Fibroblast of mammary gland (primary cell): ENCODE measurements at regions not wholly inside any gene's neighbourhood (a gene's known extent, or its start where the extent isn't known, plus 50 kb on each side); places are given as distances from the start of the nearest gene placed in this dataset.

Experiments
- DNase-seq: peaks from one replicate; pipeline ENCODE4 v3.0.0-alpha.2; 2010; ENCODE audit warnings: low read depth
- H3K4me3 ChIP-seq: 2 replicates; pipeline ENCODE4 v1.5.1; 2011; ENCODE audit warnings: low read depth, mild to moderate bottlenecking, low read length, moderate library complexity; ENCODE audit not compliant: control insufficient read depth
- TF ChIP-seq, protein P1 (sequence below): conservative IDR thresholded peaks from 2 replicates; pipeline ENCODE4 v1.5.1; 2011; ENCODE audit warnings: low read depth, low read length, inconsistent platforms; ENCODE audit not compliant: control insufficient read depth, insufficient read depth

DNA sequence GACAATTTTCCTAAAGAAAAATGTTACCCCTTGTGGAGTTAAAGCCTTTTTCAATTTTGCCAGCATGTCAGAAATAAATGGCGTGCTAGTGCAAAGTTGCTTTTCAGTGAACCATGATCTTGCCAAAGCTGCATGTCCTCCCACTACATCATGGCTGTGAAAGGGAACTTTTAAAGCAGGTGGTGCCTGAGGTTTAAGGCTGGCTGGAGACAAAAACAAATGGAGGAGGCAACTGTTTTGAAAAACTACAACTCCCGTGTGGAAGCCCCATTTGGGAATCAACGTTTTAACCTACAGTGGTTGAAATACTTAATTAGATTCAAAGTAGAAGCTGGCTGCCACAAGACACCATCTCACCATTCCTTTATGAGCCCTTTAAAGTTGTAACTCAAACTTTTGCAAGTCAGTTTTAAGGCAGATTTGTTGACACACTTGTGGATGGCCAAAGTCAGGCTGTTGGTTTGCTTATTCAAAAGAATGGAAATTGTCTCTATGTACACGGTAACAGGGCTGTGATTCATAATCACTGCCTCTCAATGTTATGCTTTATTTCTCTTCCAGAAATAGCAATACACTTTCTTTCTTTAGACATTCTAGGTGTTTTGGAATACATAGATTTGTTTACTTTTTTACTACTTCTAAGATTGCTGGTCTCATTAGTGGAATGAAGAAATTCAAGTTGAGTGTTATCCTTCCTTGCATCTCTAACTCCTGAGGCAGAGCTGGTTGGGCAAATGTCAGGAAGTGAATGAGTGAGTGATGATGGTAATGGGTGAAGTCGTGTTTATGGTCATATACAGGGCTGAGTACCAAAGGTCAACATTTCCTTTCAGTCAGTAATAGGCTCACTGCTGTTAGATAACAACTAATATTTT is 196.4 kb upstream of the GMDS start:
- H3K4me3 ChIP-seq: no peak overlapping the region
- no peak for DNase-seq
- TF ChIP-seq, protein P1, sequence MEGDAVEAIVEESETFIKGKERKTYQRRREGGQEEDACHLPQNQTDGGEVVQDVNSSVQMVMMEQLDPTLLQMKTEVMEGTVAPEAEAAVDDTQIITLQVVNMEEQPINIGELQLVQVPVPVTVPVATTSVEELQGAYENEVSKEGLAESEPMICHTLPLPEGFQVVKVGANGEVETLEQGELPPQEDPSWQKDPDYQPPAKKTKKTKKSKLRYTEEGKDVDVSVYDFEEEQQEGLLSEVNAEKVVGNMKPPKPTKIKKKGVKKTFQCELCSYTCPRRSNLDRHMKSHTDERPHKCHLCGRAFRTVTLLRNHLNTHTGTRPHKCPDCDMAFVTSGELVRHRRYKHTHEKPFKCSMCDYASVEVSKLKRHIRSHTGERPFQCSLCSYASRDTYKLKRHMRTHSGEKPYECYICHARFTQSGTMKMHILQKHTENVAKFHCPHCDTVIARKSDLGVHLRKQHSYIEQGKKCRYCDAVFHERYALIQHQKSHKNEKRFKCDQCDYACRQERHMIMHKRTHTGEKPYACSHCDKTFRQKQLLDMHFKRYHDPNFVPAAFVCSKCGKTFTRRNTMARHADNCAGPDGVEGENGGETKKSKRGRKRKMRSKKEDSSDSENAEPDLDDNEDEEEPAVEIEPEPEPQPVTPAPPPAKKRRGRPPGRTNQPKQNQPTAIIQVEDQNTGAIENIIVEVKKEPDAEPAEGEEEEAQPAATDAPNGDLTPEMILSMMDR: no peak

DNA sequence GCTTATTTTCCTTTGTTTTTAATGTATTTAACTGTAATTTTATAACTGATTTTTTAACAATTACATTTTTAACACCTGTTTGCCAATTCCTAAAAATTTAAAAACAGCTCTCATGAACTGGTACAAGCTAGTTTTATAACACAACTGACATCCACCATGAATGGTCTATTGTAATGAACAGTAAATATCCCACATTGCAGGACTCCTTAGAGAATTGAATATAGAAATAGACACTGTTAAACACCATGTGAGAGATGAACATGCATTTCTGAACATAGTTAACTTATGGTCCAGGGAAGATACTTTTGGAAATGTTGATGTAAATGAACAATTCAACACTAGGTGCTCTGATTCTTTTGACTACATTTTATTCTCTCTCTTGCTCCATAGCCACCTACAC is 195.1 kb upstream of the GMDS start:
- TF ChIP-seq, protein P1: no peak
- no peak for DNase-seq
- no peak overlapping the region for H3K4me3 ChIP-seq

DNA sequence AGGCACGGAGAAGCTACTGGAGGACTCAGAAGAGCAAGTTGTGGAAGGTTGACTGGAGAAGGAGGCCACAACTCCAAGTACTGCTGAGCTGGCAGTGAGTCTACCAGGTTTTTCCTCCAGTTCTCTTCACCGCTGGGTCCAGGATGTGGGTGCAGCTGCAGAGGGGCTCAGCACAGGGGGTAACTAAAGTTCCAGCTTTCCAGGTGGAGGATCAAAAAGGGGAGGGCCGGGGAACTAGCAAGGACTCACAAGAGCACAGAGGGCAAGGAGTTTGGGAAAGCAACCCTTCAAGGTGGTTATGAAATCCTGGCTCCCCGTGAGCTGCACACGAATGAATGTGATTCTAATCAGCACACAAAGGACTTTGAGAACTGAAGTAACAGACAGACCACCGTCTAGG is 194.2 kb upstream of the GMDS start:
- H3K4me3 ChIP-seq: no peak overlapping the region

DNA sequence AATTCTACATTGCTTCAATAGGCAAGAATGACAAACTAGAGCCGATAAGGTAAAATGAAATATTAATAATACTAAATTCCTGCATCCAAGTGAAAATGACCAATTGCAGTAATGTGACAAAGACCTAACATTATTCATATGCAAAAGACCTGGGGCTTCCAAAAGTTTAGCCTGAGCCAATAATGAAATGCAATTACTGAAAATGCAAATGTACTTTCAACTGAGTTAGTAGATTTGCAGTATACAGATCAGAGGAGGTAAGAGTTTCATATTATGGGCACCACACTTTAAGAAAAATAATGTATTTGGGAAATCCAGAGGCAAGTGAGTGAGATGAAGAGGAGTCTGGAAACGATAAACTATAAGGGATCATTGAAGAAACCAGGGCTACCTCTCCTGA is 193.7 kb upstream of the GMDS start:
- no peak for DNase-seq
- TF ChIP-seq, protein P1: no peak
- no peak overlapping the region for H3K4me3 ChIP-seq

More for the DNA sequence above, 194.2 kb upstream of the GMDS start:
- DNase-seq: no peak
- TF ChIP-seq, protein P1: no peak

DNA sequence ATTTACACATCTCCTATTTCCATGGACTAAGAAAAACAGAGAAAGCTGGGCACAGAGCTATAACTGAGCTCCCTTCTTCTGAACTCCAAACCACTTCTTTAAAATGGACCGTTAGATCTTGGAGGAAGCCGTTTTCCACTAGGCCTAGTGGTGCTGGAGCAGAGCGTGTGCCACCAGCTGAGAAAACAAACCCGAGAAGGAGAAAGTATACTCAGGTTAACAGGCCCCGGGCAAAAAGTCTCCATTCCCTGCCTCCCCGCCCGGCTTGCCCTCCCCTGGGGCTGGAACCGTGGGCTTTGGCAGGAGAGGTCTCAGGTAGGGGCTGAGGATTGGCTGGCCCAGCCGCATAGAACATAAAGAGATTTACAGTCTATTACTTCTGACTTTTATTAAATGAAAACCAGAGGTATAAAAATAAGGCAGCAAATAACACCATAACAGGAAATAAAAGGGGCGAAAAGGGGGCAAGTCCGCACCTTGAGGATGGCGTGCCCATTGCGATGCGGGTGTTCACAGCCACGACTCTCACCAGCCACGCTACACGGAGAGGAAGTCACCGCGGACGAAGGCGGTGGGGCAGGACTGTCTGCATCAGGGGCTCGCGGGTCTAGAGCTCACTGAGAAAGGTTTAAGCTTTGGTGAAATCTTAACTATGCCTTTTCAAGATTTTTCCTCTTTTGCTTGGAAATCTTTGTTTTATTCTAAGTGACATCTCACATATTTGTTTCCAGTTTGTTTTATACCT is 191.2 kb upstream of the GMDS start:
- no peak overlapping the region for H3K4me3 ChIP-seq
- TF ChIP-seq, protein P1: no peak
- no peak for DNase-seq

DNA sequence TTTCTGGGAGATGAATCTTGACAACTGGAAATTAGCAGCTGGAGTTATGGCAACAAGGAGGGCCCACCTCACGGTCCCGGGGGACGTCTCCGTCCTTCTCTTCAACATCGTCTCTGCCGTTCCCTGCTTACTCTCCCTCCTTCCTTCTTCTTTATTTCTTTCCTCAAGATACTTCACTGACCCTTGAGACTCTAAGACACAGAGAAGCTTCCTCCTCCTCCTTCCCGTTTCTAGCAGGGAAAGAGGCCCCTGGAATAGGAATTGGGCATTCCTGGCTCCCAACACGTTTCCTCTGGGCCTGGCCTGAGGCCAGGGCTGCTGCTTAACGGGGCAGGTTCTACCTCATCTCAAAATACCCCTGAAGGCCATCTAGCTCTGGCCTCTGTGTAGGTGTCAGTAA is 189.9 kb upstream of the GMDS start:
- TF ChIP-seq, protein P1: no peak
- no peak overlapping the region for H3K4me3 ChIP-seq
- no peak for DNase-seq
